Stomach (tissue), 4 donors: ENCODE measurements at regions not wholly inside any gene's neighbourhood (a gene's known extent, or its start where the extent isn't known, plus 50 kb on each side); places are given as distances from the start of the nearest gene placed in this dataset.

ENCODE experiments used
- POLR2A ChIP-seq, 4 donors: fragments of 450-650 bp; IDR thresholded peaks; one replicate each; pipeline ENCODE4 v1.6.1; 2016; ENCODE audit warnings: antibody characterized with exemption in 4 of 4, control low read depth in 2 of 4, mild to moderate bottlenecking in 1 of 4, moderate library complexity in 1 of 4
- POLR2AphosphoS5 ChIP-seq, 3 donors: sonication (generic); formaldehyde crosslinking; IDR thresholded peaks; one replicate each; pipeline ENCODE4 v1.6.1; 2016; ENCODE audit warnings: antibody characterized with exemption in 3 of 3
- TF ChIP-seq, protein P1 (sequence below), 7 experiments: fragments of 450-650 bp in 4 of 7; fragments of 200-600 bp in 3 of 7; sonication (generic) in 3 of 7; IDR thresholded peaks; one replicate each; pipeline ENCODE4 v1.5.1; 2016 to 2019; ENCODE audit warnings: antibody characterized with exemption in 7 of 7, control low read depth in 2 of 7, mild to moderate bottlenecking in 1 of 7

DNA sequence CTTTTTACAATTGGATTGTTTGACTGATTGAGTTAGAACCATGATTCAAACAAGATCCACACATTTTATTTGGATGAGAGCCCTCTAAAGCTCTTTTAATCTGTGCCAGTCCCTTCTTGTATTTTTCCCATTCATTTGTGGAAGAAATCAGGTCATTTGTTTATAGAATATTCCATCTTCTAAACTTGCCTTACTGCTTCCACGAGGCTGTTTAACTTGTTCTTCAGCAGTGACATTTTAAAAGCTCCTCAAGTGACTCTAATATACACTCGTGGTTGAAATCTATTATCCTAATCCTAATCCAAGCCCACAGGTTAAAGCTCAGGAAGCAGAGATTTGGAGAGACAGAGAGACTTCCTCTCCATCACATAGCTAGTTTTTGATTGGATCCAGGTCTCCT, 155.4 kb upstream of the SVIL start:
- TF ChIP-seq, protein P1, sequence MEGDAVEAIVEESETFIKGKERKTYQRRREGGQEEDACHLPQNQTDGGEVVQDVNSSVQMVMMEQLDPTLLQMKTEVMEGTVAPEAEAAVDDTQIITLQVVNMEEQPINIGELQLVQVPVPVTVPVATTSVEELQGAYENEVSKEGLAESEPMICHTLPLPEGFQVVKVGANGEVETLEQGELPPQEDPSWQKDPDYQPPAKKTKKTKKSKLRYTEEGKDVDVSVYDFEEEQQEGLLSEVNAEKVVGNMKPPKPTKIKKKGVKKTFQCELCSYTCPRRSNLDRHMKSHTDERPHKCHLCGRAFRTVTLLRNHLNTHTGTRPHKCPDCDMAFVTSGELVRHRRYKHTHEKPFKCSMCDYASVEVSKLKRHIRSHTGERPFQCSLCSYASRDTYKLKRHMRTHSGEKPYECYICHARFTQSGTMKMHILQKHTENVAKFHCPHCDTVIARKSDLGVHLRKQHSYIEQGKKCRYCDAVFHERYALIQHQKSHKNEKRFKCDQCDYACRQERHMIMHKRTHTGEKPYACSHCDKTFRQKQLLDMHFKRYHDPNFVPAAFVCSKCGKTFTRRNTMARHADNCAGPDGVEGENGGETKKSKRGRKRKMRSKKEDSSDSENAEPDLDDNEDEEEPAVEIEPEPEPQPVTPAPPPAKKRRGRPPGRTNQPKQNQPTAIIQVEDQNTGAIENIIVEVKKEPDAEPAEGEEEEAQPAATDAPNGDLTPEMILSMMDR (IDR thresholded peaks at IDR 0.05) = no peak
- TF ChIP-seq POLR2A (IDR thresholded peaks at IDR 0.05) (no peak), POLR2AphosphoS5 (IDR thresholded peaks at IDR 0.05) (peak in 1 of 3 donors; percentile 60)
